Right renal pelvis (tissue), 4 donors: ENCODE measurements at regions not wholly inside any gene's neighbourhood (a gene's known extent, or its start where the extent isn't known, plus 50 kb on each side); places are given as distances from the start of the nearest gene placed in this dataset.

Experiments
- DNase-seq, 4 donors: peaks; one replicate each; pipeline ENCODE4 v3.0.0-alpha.2; 2013; ENCODE audit warnings: low read depth in 4 of 4, low spot score in 3 of 4, missing footprints in 1 of 4

DNA sequence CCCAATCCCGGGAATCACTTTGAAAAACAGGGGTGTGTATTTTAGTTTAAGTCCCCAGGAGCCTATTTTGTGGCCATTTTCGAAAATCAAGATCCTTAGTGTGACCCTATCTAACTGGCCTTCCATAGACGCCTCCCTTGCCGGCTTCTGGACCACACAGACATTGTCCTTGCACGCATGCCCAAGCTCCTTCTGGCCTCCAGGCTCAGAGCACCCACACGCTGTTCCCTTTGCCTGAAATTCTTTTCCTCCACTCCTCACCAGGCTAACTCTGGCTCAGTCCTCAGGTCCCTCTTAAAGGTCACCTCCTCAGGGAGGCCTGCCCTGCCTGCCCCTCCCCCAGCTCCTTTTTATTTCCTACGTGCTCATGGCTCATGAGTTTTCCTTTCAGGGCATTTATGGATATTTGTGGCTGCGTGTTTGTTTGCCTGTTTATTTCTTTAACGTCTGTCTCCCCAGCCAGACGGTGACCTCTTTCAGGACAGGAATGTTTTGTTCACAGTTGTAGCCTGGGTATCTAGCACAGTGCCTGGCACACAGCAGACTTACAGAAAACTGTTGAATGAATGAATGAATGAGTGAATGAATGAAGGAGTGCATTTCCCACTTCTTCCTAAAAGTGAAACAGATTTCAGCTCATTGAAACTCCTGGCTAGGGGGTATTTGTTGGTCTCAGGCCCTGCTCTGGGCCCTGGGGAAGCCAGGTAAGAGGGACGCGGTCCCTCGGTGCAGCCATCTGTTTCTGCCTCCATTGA lies 79.1 kb upstream of the IER5L start:
- no peak for DNase-seq

DNA sequence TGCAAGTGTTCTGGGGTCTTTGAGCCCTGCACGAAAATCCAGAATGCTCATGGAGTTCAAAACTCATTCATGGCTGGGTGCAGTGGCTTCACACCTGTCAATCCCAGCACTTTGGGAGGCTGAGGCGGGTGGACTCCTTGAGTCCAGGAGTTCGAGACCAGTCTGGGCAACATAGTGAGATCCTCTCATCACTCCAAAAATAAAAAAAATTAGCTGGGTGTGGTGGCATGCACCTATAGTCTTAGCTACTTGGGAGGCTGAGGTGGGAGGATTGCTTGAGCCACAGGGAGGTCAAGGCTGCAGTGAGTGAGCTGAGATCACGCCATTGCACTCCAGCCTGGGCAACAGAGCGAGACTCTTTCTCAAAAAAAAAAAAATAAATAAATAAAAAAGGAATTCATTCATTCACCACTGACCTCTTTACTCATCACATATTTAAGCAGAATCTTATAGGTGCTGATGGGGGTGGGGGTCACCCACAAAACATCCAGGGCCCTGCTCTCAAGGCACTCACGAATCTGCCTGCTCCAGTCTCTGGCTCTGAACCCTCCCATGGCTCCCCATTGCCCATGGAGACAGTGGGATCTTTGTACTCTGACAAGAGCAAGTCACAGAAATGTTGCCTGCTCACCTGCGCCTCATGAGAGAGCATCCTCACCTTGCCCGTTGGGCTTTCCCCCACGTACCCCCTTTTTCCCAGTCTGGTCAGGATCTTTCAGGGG lies 76.7 kb upstream of the IER5L start:
- DNase-seq: no peak

DNA sequence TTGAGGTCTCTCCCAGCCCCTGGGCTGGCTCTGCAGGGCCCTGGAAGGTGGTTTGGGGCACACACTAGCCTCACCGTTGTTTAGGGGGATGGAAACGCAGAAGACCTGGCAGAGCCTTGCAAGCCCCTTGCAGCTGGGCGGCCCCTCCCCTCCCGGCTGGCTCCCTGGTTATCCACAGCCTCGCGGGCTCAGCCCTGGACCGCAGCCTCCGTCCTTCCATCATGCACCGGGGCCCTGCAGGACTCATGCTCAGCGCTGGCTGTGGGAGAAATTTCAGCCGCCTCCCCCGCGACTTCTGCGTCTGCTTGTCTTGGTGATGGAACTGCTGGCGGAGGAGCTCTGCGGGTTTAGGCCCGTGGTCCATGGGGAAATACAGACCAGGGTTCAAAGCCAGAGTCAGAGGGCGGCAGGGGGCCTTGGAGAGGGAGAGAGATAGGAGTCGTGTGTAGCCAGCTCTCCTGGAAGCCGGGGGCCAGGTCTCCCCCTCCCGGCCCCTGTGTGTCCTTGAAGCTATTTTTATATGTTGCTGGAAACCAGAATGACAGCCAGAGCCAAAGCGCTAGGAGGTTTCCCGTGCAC lies 75.8 kb upstream of the IER5L start:
- DNase-seq: peak in 1 of 4 donors; percentile 28

DNA sequence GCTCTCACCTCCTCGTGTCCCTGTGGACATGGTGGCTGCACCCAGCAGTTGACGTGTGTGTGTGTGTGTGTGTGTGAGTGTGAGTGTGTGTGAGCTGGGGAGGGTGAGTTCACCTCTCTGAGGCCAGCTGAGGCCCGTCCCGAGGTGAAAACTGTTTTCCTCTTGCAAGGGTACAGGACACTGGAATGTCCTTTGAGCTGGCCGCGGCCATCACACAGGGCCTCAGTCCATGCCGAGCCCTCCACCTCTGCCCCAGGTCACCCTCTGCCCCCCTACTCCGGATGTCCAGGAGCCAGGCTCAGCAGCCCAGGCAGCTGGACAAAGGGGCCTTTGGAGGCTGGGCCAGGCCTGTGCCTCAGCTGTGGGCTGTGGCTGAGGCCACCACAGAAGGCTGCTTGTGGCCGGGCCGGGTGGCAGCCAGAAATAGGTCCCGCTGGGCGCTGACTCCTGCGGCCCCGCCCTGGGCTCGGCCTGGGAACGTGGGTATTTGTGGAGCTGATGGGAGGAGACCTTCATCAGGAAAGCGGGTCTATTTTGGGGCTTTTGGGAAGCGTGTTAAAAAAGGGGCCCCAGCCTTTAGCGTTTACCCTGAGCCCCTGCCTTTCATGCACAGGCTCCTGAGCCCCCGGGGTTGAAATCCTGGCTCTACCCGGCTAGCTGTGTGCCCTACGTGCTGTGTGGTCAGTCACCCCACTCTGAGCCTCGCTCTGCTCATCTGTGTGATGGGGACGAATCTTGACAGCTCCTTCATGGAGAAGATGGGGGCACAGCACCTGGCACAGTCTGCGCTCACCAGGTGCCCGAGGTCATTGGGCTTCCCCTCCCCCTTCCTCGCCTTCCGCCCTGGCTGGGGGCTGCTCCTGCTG lies 75.1 kb upstream of the IER5L start:
- no peak for DNase-seq

DNA sequence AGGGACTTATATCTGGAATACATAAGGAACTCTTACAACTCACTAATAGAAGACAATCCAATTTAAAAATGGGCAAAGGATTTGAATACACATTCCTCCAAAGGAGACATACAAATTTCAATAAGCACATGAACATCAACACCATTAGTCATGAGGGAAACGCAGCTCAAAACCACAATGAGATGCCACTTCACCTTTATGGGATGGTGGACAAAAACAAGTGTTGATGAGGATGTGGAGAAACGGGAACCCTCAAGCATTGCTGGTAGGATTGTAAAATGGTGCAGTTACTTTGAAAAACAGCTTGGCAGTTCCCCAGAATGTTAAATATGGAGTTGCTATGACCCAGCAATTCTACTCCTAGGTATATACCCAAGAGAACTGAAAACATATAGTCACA lies 72.7 kb upstream of the IER5L start:
- no peak for DNase-seq

DNA sequence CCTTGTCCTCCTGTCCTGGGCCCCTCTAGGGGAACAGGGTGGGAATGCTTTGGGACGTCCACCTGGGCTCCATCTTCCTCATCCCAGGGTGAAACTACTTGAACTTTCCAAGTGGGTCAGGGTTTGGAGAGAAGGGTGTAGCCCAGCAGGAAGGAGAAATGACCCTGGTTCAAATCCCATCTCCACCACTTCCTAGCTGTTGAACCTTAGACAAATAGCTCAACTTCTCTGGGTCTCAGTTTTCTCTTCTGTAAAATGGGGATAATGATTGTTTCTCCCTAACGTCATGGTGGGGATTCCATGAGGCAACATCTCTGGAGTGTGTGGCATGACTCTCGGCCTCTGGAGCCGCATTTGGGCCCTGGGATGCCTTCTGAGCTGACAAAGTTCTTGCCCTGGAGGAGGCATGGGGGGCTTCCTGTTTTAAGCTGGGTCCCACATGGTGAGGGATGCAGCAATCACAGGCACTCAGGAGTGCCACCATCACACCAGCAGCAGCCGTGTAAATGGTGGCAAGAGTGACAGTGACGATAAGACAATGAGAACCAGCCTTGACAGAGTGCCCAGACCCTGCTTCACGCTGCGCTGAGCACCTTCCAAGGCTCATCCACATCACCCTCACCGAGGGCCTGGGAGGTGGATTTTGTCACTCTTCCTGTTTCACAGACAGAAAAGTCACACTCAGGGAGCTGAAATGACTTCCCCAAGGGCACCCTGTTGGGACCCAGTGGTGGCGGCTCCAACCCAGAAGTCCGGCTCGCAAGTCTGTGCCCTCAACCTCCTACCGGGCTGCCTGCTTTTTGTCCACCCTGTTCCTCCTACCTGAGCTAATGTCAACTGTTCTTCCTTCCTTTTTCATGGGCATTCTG lies 69.5 kb upstream of the IER5L start:
- no peak for DNase-seq

DNA sequence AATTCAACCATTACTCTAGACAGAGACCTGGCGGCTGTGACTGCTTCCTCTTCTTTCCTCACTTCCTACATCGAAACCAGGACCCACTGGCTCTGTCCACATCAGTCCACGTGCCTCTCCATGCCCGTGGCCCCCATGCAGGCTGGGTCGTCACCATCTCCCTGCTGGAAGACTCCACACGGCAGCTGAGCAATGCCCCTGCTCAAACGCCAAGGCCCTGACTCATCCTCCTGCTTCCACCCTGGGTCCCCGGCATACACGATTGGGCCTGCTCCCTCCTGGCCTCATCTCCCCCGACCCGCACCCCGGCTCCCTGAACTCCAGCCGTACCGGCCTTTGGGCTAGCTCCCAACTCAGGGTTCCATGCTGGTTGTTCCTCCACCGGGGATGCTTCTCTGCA lies 67.2 kb upstream of the IER5L start:
- no peak for DNase-seq

DNA sequence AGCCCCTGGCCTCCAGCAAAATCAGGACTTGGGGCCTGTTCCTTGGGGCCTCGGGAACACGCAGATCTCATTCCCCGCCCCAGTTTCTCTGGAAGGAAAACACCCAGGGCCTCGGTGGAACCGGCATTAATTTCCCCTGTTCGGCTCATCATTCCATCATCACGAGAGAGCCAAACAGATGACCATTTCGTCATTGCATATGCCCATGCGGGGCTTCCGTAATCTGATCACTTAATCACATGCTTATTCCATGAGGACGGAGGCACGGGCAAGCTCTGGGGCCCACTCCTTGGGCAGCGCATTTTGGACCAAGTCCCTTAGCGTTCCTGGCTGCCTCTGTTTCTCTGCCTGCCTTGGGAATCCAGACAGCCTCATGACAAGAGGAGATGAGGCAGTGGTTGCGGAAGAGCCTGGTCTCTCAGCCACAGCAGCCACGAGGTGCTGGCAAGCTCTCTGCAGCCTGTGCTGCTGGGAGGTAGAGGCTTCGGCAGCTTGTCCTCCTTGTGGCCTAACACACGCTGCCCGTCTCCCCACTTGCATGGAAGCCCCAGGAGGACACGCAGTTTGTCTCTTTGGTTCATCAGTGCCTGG lies 65.0 kb upstream of the IER5L start:
- DNase-seq: no peak

DNA sequence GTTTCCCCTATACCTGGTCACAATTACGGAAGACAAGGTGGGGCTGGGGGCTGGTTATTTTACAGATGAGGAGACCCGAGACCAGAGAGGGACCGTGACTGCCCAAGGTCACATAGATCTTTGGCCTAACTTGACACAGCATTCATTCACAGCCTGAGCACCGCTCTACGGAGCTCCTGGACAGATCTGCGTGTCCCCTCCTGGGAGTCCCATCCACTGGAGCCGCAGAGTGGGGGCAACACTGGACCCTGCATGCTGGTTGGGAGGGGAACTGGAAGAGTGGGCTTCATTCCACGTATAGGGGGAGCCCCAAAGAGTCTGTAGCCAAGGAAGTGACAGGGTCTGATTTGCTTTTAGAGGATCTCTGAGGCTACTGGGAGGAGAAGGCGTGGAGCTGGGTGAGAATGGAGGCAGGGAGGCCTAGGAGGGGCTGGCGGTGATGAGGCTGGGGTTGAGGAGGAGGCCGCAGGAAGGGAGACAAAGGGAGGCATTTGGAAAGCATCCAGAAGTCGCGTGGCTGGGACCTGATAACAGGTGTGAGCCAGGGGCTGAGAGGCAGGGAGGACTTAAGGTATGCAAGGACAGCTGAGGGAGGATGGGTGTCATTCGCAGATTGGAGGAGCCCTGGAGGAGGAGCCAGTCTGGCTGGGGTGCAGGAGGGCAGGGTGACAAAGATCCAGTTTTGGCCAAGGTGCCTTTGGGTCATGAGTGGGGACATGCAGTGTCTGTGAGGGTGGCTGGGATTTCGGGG lies 64.3 kb upstream of the IER5L start:
- no peak for DNase-seq

DNA sequence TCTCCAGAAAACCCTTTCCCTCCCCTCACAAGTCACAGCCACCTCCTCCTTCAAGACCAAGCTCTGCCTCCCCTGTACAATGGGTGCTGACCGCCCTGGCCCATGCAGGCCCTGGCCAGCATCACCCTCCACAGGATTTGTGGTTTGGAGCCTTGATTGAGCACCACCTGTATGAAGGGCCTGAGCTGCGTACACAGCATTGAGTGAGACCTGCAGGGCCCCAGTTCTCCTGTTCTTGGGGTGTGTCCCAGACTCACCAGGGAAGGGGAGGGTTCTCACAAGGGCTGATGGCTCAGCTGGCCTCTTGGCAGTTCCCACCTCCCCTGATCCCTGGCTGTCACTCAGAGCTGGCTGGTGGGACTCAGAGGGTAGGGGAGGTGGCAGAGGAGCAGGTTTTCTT lies 63.7 kb upstream of the IER5L start:
- DNase-seq: no peak

DNA sequence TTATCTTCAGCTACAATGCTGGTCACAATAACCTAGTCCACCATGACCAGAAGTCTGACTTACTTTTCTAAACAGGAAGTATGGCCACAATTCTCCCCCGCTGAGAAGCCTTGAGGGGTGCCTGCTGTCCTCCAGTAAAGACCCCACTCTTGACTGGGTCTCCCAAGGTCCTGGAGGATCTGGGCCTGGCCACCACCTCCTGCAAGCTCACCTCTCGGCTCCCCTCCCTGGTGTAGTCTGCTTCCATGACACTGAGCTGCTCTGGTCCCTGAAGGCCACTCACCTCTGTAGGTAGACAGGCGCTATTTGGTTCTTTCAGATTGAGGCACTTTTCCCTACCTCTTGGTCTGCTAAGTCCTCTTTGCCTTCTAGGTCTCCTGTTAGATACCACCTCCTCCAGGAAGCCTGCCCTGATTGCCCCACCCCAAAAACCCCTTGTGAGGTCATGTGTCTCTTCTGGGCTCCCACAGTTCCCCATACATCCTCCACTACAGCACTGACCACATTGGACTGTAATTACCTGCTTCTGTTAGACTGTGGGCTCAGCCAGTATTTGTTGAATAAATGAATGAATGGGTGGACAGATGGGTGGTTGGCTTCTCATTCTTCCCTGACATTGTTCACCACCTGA lies 62.6 kb upstream of the IER5L start:
- DNase-seq: no peak

DNA sequence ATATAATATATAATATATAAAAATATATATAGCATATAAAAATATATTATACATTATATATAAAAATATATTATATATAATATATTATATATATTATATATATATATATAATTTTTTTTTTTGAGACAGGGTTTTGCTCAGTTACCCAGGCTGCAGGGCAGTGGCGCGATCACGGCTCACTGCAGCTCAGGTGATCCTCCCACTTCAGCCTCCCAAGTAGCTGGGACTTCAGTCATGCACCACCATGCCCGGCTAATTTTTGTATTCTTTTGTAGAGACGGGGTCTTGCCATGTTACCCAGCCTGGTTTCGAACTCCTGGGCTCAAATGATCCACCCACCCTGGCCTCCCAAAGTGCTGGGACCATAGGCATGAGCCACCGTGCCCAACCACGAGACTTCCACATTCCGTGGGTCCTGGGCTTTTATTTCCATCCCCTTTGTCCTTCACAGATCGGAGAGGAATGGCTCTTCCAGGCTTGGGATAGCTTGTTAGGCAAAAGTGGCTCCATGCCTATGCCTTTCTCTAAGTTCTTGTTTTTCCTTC lies 62.0 kb upstream of the IER5L start:
- no peak for DNase-seq

DNA sequence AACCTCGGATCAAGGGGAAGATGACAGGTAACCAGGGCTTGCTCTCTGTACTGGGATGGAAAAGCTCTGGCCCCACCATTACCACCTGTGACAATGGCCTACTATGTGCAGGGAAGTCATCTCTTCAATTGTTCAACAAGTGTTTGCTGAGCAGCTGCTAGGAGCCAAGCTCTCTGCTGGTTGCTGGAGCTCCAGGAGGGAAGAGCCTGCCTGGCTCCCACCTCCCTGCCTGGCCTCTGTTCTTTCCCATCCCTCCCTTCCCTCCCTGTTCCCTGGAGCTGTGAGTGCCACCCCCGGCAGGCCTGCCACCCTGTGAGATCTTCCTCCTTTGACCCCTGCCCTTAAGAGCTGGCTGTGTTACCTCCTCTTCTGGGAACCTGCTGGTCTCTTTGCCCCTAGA lies 59.7 kb upstream of the IER5L start:
- DNase-seq: no peak

DNA sequence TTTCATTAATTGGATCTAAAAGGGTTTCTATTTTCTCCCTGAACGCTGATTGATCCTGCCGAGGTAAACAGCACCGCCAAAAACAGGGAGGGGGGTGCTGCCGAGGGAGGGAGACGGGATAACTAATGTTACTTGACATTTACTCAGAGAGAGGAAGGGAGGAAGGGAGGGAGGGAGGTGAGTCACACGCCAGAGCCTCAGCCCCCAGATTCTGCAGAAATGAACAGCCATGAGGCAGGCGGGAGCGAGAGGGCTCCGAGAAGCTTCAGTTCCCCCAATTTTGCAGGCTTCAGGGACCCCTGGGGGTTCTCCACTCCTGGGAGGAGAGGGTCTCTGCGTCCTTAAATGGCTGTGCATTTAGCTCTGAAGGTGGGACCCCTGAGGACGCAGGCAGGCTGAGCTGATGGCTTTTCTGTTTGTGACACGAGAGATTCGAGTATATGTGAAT lies 59.1 kb upstream of the IER5L start:
- peak in 1 of 4 donors; percentile 27 for DNase-seq

DNA sequence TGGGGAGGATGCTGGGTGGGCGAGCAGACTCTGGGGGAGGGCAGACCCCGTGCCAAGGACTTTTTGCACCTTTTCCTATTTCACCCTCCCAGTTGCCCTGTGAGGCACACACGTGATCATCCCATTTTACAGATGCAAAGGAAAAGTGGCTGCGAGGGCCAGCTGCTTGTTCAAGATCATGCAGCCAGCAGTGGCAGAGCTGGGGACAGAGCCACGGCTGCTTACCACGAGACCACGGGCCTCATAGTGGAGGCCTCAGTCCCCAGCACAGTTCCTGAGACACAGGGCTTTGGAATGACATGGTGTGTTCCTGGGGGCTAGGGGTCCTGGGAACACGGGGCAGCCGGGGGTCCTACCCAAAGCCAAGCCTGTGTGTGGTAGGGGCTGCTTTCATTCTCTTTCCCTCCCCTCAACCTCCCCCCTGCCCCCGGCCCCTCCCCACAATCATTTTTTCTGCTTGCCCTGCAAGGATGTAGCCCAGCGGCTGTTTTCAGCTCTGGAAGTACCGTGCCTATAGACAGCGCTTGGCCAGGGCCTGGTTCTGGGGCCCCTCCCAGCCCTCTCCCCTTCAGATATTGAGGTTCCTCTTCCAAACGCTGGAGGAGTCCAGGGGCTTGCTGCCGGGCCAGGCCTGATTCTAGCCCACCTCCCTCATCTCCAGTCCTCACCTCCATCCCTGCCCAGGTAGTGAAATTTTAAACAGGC lies 58.5 kb upstream of the IER5L start:
- no peak for DNase-seq

DNA sequence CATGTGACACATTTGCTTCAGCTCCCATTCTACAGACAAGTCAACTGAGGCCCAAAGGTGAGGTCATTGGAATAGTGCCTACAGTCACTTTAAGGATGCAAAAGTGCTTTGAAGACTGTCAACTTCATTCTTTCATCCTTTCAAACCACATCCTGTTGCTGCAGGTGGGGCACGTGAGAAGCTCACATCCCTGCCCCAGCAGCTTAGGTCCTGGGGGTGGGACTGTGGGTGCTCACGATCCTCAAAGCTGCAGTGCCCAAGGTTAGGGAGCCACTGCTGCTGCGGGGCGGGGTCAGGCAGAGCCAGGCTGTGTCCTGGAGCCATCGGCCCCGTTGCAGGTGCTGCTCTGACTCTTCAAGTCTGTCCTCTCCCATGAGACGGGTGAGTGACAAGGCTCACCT lies 57.9 kb upstream of the IER5L start:
- no peak for DNase-seq
